ENCODE measurements at regions not wholly inside any gene's neighbourhood (a gene's known extent, or its start where the extent isn't known, plus 50 kb on each side); places are given as distances from the start of the nearest gene placed in this dataset.
"Not testable (repeated sequence)": the region's sequence is repeated elsewhere in the genome, so short reads cannot be mapped to it uniquely, and the experiment has no call there.

DNA sequence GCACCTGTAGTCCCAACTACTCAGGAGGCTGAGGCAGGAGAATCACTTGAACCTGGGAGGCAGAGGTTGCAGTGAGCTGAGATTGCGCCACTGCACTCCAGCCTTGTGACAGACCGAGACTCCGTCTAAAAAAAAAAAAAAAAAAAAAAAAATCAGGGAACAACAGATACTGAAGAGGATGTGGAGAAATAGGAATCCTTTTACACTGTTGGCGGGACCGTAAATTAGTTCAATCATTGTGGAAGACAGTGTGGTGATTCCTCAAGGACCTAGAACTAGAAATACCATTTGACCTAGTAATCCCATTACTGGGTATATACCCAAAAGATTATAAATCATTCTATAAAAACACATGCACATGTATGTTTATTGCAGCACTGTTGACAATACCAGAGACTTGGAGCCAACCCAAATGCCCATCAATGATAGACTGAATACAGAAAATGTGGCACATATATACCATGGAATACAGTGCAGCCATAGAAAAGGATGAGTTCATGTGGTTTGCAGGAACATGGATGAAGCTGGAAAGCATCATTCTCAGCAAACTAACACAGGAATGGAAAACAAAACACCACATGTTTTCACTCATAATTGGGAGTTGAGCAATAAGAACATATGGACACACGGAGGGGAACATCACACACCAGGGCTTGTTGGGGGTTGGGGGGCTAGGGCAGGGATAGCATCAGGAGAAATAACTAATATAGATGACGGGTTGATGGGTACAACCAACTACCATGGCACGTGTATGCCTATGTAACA lies 200.4 kb downstream of the RFPL4B start:
- TF ChIP-seq, protein P1, sequence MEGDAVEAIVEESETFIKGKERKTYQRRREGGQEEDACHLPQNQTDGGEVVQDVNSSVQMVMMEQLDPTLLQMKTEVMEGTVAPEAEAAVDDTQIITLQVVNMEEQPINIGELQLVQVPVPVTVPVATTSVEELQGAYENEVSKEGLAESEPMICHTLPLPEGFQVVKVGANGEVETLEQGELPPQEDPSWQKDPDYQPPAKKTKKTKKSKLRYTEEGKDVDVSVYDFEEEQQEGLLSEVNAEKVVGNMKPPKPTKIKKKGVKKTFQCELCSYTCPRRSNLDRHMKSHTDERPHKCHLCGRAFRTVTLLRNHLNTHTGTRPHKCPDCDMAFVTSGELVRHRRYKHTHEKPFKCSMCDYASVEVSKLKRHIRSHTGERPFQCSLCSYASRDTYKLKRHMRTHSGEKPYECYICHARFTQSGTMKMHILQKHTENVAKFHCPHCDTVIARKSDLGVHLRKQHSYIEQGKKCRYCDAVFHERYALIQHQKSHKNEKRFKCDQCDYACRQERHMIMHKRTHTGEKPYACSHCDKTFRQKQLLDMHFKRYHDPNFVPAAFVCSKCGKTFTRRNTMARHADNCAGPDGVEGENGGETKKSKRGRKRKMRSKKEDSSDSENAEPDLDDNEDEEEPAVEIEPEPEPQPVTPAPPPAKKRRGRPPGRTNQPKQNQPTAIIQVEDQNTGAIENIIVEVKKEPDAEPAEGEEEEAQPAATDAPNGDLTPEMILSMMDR (IDR thresholded peaks at IDR 0.05) = not testable (repeated sequence)
- TF ChIP-seq POLR2A (IDR thresholded peaks at IDR 0.05) = not testable (repeated sequence)

Measured in esophagus squamous epithelium (tissue), 4 donors.